ENCODE measurements at regions not wholly inside any gene's neighbourhood (a gene's known extent, or its start where the extent isn't known, plus 50 kb on each side); places are given as distances from the start of the nearest gene placed in this dataset.

- Histone ChIP-seq H3K27ac (no peak overlapping the region), H3K4me1 (no peaks in the 10 kb centered on the region), H3K4me3 (no peak overlapping the region), H3K36me3 (no peaks in the 10 kb centered on the region), H3K9me3 (no peaks in the 10 kb centered on the region), H3K27me3 (no peaks in the 10 kb centered on the region)
- no peak for TF ChIP-seq POLR2A (IDR thresholded peaks at IDR 0.05)
- TF ChIP-seq EP300 (IDR thresholded peaks at IDR 0.05): no peak
- TF ChIP-seq POLR2AphosphoS5 (IDR thresholded peaks at IDR 0.05): no peak
- no peak for TF ChIP-seq CTCF (IDR thresholded peaks at IDR 0.05)
- intact Hi-C loops (cut with DNase I; ENCODE audit: low total_unique reads): no loop called here
- DNase-seq: no peak
- WGBS, 5 donors: 82 to 93% (median 88%) methylated on average over 3 of the region's 3 CpGs
Measured at GRCh38 chr2:7394195-7394594, 477.0 kb downstream of the RNF144A start.

GRCh38 chr2:7400628-7401027 lies 483.4 kb downstream of the RNF144A start:
- TF ChIP-seq EP300 (IDR thresholded peaks at IDR 0.05) (no peak), POLR2A (IDR thresholded peaks at IDR 0.05) (no peak), CTCF (IDR thresholded peaks at IDR 0.05) (no peak), POLR2AphosphoS5 (IDR thresholded peaks at IDR 0.05) (no peak)
- intact Hi-C loops (cut with DNase I; ENCODE audit: low total_unique reads): no loop called here
- Histone ChIP-seq H3K9me3 (no peaks in the 10 kb centered on the region), H3K4me3 (no peak overlapping the region), H3K36me3 (no peaks in the 10 kb centered on the region), H3K27ac (peak overlapping the region in 1 of 5 donors; percentile 1), H3K4me1 (peaks cover 0 to 4% (median 0%) of the 10 kb centered on the region in 4 donors), H3K27me3 (peaks cover 0 to 10% (median 0%) of the 10 kb centered on the region in 3 donors)
- DNase-seq: peak in 1 of 2 donors; percentile 37
- 26 to 38% (median 31%) methylated on average over 4 of the region's 4 CpGs for WGBS, 5 donors

GRCh38 chr2:7403092-7403775 lies 486.0 kb downstream of the RNF144A start:
- no peak overlapping the region for H3K27ac ChIP-seq
- WGBS, 5 donors: 92 to 95% (median 93%) methylated on average over 6 of the region's 6 CpGs
- H3K9me3 ChIP-seq: no peaks in the 10 kb centered on the region
- DNase-seq: no peak
- no peaks in the 10 kb centered on the region for H3K36me3 ChIP-seq
- TF ChIP-seq CTCF (IDR thresholded peaks at IDR 0.05) (no peak), EP300 (IDR thresholded peaks at IDR 0.05) (no peak), POLR2AphosphoS5 (IDR thresholded peaks at IDR 0.05) (no peak), POLR2A (IDR thresholded peaks at IDR 0.05) (no peak)
- H3K4me3 ChIP-seq: no peak overlapping the region
- intact Hi-C loops (cut with DNase I; ENCODE audit: low total_unique reads): no loop called here
- H3K27me3 ChIP-seq: peaks cover 0 to 10% (median 3%) of the 10 kb centered on the region in 3 donors
- peaks cover 0 to 4% (median 0%) of the 10 kb centered on the region in 4 donors for H3K4me1 ChIP-seq

- no peaks in the 10 kb centered on the region for H3K9me3 ChIP-seq
- WGBS, 5 donors: 67 to 77% (median 72%) methylated on average over 9 of the region's 9 CpGs
- TF ChIP-seq CTCF (IDR thresholded peaks at IDR 0.05): no peak
- TF ChIP-seq POLR2A (IDR thresholded peaks at IDR 0.05): no peak
- no peak for TF ChIP-seq EP300 (IDR thresholded peaks at IDR 0.05)
- no peak for TF ChIP-seq POLR2AphosphoS5 (IDR thresholded peaks at IDR 0.05)
- intact Hi-C loops (cut with DNase I; ENCODE audit: low total_unique reads): no loop called here
- H3K36me3 ChIP-seq: no peaks in the 10 kb centered on the region
- peak in 1 of 2 donors; percentile 38 for DNase-seq
- peaks cover 0 to 10% (median 3%) of the 10 kb centered on the region in 3 donors for H3K27me3 ChIP-seq
- peaks cover 0 to 2% (median 0%) of the 10 kb centered on the region in 4 donors for H3K4me1 ChIP-seq
- H3K4me3 ChIP-seq: no peak overlapping the region
- H3K27ac ChIP-seq: no peak overlapping the region
Measured at GRCh38 chr2:7405861-7406715, 488.9 kb downstream of the RNF144A start.
